Epithelial cell of prostate (primary cell): ENCODE measurements at regions not wholly inside any gene's neighbourhood (a gene's known extent, or its start where the extent isn't known, plus 50 kb on each side); places are given as distances from the start of the nearest gene placed in this dataset.
"Not testable (repeated sequence)": the region's sequence is repeated elsewhere in the genome, so short reads cannot be mapped to it uniquely, and the experiment has no call there.

Experiments used
- DNase-seq: peaks from one replicate; pipeline ENCODE4 v3.0.0-alpha.2; 2011; ENCODE audit warnings: low read depth, low spot score
- H3K27ac ChIP-seq: fragments of 450-650 bp; 2 replicates; pipeline ENCODE4 v1.5.1; 2017; ENCODE audit warnings: mild to moderate bottlenecking

DNA sequence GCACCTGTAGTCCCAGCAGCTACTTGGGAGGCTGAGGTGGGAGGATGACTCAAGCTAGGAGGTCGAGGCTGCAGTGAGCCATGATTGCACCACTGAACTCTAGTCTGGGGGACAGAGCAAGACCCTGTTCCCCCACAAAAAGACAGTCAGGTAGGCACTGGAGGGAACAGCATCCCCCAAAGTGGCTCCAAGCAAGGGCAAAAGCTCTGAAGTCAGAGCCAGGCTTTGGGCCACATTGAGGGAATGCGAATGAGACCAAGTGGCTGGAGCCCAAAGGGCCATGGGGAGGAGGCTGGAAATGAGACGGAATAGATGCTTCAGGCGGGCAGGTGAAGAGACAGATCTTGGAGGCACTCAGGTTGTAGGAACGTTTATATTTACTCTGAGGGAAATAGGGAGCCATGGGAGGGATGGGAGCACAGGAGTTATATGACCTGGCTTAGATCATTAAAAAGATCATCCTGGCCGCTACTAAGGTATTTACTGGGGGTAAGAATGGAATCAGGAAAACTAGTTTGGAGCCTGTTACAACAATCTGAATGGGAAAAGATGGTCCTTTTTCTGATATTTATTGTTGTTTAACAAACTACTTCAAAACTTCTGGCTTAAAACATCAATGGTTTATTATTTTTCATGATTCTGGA lies 229.6 kb upstream of the ZNF217 start:
- no peak overlapping the region for H3K27ac ChIP-seq
- no peak for DNase-seq

DNA sequence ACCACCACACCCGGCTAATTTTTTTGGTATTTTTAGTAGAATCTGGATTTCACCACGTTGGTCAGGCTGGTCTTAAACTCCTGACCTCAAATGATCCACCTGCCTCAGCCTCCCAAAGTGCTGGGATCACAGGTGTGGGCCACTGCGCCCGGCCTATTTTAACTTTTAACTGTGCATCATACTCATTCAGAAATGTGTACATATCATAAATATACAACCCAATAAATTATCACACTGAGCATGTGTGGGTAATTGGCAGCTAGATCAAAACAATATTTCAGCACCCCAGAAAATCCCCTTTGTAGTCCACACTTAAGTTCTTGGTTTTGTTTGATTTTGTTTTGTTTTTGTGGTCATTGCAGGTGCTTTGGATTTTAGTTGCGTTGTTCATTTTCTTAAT lies 228.9 kb upstream of the ZNF217 start:
- H3K27ac ChIP-seq = no peak overlapping the region
- DNase-seq = no peak

DNA sequence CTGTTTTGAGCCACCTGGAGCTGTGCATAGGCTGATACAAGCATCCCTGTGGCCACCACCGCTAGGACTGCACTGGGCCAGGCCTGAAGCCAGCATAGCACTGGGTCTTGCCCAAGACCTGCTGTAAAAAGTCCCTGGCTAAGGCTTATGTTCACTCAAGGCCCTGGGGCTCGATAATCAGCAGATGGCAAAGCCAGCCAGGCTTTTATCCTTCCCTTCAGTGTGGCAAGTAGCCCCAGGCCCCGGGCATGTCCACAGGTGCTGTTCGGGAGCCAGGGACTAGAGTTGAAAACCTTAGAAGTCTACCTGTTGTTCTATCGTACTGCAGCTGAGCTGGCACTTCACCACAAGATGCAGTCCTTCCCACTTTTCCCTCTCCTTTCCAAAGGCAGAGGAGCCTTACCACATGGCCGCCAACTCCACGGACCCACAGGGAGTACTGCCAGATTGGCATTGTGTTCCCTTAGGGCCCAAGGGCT lies 226.4 kb upstream of the ZNF217 start:
- H3K27ac ChIP-seq = peak overlapping the region; percentile 9
- no peak for DNase-seq

DNA sequence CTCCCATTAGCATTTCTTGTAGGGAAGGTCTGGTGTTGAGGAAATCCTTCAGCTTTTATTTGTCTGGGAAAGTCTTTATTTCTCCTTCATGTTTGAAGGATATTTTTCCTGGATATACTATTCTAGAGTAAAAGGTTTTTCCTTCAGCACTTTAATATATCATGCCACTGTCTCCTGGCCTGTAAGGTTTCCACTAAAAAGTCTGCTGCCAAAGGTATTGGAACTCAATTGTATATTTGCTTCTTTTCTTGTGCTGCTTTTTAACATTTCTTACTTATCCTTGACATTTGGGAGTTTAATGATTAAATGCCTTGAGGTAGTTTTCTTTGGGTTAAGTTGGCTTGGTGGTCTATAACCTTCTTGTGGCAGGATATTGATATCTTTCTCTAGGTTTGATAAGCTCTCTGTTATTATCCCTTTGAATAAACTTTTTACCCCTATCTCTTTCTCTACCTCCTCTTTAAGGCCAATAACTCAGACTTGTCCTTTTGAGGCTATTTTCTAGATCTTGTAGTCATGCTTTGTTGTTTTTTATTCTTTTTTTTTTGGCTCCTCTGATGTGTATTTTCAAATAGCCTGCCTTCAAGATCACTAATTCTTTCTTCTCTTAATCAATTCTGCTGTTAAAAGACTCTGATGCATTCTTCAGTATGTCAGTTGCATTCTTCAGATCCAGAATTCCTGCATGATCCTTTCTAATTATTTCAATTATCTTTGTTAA lies 225.0 kb upstream of the ZNF217 start:
- no peak for DNase-seq
- H3K27ac ChIP-seq = no peak overlapping the region

DNA sequence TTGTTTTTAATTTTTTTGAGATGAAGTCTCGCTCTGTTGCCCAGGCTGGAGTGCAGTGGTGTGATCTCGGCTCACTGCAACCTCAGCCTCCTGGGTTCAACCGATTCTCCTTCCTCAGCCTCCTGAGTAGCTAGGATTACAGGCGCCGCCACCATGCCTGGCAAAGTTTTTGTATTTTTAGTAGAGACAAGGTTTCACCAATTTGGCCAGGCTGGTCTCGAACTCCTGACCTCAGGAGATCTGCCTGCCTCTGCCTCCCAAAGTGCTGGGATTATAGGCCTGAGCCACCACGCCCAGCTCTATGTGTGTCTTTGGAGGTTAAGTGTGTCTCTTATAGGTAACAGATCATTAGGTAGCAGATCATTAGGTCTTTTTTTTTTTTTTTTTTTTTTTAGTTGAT lies 223.9 kb upstream of the ZNF217 start:
- DNase-seq = not testable (repeated sequence)

DNA sequence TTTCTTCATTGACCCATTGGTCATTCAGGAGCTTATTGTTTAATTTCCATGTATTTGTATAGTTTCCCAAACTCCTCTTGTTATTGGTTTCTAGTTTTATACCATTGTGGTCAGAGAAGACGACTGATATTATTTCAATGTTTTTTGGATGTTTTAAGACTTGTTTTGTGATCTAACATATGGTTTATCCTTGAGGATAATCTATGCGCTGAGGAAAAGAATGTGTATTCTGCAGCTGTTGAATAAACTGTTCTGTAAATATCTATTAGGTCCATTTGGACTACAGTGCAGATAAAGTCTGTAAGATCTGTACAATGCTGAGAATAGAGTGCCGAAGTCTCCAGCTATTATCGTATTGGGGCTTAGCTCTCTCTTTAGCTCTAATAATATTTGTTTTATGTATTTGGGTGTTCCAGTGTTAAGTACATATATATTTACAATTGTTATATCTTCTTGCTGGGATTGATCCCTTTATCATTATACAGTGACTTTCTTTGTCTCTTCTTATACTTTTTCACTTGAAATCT lies 223.3 kb upstream of the ZNF217 start:
- no peak overlapping the region for H3K27ac ChIP-seq
- no peak for DNase-seq

More for the DNA sequence above, 223.9 kb upstream of the ZNF217 start:
- H3K27ac ChIP-seq = not testable (repeated sequence)

DNA sequence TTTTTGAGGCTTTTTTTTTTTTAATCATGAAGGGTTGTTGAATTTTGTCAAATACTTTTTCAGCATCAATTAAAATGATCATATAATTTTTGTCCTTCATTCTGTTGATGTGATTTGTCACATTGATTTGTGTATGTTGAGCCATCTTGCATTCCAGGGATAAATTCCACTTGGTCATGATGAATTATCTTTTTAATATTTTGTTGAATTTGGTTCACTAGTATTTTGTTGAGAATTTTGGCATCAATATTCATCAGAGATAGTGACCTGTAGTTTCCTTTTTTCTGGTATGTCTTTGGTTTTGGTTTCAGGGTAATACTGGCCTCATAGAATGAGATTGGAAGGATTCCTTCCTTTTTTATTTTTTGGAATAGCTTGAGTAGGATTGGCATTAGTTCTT lies 221.9 kb upstream of the ZNF217 start:
- no peak for DNase-seq
- H3K27ac ChIP-seq = no peak overlapping the region

DNA sequence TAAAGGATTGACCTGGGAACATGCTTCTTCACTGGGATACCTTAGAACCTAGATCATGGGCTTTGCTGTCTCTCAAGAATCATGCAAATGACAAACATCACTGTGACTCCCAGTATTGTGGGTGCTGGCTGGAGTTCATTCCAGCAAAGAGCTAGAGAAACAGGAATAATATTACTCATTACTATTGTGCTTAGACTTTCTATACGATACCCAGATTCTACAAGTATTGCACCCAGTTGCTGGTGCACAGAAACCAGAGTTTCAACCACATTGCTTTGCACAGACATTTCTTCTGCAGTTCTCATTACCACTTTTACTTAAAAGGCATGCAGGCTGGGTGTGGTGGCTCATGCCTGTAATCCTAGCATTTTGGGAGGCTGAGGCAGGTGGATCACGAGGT lies 220.4 kb upstream of the ZNF217 start:
- no peak for DNase-seq
- H3K27ac ChIP-seq = no peak overlapping the region

DNA sequence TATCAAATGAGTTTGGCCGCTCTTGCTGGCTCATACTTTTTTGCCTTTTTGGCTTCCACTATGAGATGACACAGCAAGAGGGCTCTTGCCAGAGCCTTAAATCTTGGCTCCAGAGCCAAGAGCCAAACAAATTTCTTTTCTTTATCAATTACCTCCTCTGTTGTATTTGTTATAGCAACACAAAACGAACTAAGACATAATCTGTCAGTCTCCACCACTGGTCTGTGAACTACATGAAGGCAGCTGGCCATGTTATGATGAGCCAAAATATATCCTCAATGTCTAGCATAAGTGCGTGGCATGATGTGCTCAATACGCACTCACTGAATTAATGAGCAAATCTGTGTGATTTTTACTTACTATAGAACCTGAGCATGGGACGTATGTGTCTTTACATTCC lies 220.0 kb upstream of the ZNF217 start:
- H3K27ac ChIP-seq = no peak overlapping the region
- no peak for DNase-seq

DNA sequence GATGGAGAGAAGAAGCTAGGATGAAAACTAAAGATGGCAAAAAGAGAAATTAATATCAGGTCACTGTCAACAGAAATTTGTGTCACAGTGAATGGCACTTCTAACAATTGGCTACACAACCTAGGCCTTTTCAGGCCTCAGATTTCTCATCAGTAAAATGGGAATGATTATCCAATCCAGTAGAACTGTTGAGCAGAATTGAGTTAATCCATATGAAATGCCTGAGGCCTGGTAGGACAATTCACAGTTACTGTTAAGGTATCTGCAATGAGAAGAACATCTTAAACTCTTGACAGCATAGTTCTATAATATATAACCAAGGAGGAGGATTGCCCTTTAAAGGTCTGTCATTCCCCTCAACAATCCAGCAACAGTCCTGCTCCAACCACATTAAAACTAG lies 217.9 kb upstream of the ZNF217 start:
- no peak for DNase-seq
- H3K27ac ChIP-seq = no peak overlapping the region

DNA sequence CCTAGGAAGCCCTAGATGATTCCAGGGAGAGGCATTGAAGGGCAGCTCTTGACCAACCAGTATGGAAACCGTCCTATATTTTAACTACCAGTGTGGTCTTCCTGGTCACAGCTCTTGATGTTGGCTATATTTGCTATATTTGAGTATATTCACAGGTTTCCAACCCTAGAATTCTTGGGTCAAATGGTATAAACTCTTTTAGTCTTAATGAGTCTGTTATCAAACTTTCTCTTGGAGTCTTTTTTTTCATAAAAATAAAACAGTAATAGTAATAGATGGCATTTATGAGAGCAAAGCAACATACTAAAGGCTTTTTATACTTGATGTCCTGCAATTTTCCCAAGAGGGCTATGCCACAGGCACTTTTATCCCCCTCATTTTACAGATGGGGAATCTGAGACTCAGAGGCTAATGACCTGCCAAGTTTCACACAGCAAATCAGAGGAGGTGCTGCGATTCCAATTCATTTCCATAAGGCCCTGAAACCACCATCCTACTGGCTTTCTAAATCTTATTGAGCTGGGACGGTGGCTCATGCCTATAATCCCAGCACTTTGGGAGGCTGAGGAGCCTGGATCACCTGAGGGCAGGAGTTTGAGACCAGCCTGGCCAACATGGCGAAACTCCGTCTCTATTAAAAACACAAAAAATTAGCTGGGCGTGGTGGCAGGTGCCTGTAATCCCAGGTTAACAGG lies 217.2 kb upstream of the ZNF217 start:
- no peak for DNase-seq
- H3K27ac ChIP-seq = no peak overlapping the region

DNA sequence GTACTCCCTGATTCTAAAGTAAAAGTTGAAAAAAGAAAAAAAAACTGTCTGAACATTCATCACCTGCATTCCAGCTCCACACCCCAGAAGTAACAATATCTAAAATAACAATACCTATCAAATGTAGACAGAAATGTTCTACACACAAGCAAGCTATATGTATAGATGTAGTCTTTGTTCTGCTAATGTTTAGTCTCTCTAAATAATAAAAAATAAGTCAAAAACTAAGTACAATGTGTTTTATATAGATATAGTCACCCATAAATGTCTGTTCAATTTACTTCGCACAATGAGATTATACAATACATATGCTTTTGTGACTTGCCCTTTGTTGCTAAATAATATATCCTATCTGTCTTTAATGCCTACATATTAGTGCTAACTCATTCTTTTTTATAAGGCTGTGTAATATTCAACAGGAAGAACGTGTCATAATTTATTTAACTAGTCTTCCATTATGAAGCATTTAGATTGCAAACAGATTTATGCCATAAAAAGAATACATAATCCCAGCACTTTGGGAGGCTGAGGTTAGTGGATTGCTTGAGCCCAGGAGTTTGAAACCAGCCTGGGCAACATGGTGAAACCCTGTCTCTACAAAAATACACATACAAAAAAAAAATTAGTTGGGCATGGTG lies 216.2 kb upstream of the ZNF217 start:
- no peak for DNase-seq
- no peak overlapping the region for H3K27ac ChIP-seq

DNA sequence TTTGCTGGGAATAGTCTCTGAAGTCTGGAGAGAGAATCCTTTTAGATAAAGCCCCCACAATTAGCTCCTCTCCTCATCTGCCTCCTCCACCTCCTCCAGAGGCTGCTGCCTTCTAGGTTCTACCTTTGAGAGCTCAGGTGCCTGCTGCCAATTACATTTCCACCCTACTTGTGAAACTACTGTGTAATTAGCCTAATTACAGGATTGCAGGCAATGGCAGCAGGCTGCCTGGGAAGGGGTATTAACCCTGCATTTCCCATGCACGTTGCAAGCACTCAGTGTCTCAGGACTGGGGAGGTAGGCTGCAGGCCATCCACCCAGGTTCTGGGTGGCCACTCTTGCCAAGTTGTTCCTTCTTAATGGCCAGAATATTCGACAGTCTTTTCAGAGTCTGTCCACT lies 215.6 kb upstream of the ZNF217 start:
- no peak for DNase-seq

DNA sequence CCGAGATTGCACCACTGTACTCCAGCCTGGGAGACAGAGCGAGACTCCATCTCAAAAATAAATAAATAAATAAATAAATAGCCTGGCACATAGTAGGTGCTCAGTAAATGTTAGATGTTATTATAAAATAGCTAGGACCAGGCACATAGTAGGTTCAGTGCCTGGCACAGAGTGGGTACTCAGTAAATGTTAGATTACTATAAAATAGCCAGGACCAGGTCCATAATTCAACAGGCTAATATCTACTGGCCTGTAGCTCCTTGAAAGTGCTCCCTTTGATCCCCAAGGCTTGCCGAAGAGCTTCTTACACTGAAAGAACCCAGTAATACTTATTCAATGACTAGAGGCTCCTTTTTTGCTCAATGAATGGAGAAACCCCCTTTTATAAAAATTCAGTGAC lies 215.1 kb upstream of the ZNF217 start:
- no peak for DNase-seq
- no peak overlapping the region for H3K27ac ChIP-seq

More for the DNA sequence above, 215.6 kb upstream of the ZNF217 start:
- no peak overlapping the region for H3K27ac ChIP-seq

DNA sequence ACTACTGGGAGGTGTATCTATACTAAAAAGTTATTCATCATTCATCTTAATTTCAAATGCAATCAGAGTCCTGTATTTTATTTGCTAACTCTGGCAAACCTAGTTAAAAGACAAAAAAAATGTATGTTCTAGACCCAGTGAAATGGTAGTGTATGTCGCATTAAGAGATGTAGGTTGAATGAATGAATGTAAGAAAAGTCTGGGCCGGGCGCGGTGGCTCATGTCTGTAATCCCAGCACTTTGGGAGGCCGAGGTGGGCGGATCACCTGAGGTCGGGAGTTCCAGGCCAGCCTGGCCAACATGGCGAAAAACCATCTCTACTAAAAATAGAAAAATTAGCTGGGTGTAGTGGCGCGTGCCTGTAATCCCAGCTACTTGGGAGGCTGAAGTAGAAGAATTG lies 214.7 kb upstream of the ZNF217 start:
- DNase-seq, H3K27ac ChIP-seq: not testable (repeated sequence)

DNA sequence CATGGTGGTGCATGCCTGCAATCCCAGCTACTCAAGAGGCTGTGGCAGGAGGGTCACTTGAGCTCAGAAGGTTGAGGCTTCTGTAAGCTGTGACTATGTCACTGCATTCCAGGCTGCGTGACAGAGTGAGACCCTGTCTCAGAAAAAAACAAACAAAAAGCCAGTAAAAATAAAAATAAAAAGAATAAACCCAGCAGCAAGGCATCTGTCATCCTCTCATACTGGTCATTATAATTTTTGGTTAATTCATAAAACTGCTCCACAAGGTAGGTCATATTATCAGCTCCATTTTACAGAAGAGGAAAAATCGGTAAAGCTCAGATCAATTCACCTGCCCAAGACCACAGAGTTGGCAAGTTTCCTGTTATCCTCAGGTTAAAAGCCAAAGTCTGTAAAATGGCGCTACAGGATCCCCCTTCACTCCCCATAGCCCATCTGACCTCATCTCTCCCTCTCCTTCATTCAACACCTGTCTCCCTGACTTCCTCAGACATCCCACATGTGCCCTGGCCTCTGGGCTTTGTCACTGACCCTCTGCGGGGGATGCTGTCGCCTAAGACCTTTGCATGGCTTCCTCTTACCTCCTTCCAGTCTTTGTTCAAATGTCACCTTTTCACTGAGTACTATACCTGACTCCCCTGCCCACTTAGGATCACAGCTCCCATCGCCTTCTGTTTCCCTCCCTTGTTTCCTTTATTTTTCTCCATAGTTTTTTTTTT lies 213.2 kb upstream of the ZNF217 start:
- DNase-seq = no peak

DNA sequence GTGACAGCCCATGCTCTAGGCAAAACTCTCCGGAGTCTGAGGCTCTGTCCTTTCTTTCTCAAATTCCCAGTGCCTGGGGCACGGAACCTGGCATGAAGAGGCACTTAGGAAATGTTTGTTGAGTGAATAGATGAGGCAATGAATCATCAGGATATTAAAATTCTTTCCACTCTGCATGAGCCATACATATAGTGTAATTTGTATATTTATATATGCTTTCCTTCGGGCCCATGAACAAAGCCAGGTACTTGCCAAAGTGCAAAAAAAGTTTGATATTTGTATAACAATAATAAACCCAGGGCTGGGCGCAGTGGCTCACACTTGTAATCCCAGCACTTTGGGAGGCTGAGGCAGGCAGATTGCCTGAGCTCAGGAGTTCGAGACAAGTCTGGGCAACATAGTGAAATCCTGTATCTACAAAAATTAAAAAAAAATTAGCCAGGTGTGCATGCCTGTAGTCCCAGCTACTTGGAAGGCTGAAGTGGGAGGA lies 212.3 kb upstream of the ZNF217 start:
- no peak for DNase-seq
- peak overlapping the region; percentile 83 for H3K27ac ChIP-seq

More for the DNA sequence above, 213.2 kb upstream of the ZNF217 start:
- H3K27ac ChIP-seq = peak overlapping the region; percentile 83

DNA sequence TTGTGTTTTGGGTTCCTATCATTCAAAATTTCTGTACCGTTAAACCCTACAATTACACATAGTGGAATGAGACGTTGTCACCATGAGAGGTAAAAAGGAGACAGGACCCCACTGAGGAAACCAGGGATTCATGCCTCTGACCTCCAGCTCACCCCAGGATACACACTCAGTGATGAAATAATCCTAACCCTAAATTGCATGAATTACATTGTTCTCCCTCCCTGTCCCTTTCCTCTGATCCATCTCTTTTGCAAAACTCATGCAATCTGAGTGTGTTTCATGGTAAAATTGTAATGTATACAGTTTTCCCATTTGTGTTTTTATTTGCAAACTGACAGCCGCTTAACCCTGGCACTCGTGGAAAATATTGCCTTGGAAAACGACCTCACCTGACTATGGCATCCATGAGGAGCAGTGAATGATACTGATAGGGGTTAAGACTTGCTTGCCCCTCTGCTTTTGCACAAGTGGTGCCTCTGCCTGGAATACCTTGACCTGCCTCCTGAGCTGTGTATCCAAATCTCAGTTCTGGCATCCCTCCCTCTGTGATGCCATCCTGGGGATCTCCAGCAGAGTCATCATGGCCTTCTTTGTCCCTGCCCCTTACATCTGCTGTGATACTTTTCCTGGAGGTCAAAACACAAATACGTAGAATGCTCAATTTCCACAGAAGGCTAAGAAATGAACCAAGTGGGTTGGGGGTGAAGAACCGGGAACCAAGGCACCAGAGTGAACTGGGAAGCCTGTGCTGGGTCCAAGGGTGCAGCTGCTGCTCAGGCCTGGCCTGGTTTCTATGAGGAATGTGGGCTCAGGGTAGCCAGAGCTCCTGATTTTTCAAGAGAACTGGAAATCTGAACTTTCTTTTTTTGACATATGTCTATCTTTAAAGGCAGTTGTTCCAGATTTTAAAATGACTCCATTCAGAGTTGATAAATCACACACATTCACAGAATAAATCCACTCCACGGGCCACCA lies 211.6 kb upstream of the ZNF217 start:
- DNase-seq = no peak
- peak overlapping the region; percentile 83 for H3K27ac ChIP-seq

DNA sequence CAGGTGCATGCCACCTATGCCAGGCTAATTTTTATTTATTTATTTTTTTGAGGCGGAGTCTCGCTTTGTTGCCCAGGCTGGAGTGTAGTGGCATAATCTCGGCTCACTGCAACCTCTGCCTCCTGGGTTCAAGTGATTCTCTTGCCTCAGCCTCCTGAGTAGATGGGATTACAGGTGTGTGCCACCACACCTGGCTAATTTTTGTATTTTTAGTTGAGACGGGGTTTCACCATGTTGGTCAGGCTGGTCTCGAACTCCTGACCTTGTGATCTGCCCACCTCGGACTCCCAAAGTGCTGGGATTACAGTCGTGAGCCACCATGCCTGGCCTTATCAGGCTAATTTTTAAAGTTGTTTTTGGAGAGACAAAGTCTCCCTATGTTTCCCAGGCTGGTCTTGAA lies 210.7 kb upstream of the ZNF217 start:
- not testable (repeated sequence) for DNase-seq, H3K27ac ChIP-seq
